DOHH2 (cell line): ENCODE measurements at regions not wholly inside any gene's neighbourhood (a gene's known extent, or its start where the extent isn't known, plus 50 kb on each side); places are given as distances from the start of the nearest gene placed in this dataset.

Experiments used
- EZH2phosphoT487 ChIP-seq: fragments of 200-600 bp; sonication (generic); IDR thresholded peaks from 2 replicates; pipeline ENCODE4 v1.6.1; 2017; ENCODE audit warnings: borderline replicate concordance, mild to moderate bottlenecking, antibody characterized with exemption, low read length, moderate library complexity, mixed read lengths
- TF ChIP-seq, protein P1 (sequence below): fragments of 200-600 bp; sonication (generic); IDR thresholded peaks from one replicate; pipeline ENCODE4 v1.5.1; 2014; ENCODE audit warnings: antibody characterized with exemption, mild to moderate bottlenecking, low read depth, low read length; ENCODE audit not compliant: poor library complexity, severe bottlenecking

DNA sequence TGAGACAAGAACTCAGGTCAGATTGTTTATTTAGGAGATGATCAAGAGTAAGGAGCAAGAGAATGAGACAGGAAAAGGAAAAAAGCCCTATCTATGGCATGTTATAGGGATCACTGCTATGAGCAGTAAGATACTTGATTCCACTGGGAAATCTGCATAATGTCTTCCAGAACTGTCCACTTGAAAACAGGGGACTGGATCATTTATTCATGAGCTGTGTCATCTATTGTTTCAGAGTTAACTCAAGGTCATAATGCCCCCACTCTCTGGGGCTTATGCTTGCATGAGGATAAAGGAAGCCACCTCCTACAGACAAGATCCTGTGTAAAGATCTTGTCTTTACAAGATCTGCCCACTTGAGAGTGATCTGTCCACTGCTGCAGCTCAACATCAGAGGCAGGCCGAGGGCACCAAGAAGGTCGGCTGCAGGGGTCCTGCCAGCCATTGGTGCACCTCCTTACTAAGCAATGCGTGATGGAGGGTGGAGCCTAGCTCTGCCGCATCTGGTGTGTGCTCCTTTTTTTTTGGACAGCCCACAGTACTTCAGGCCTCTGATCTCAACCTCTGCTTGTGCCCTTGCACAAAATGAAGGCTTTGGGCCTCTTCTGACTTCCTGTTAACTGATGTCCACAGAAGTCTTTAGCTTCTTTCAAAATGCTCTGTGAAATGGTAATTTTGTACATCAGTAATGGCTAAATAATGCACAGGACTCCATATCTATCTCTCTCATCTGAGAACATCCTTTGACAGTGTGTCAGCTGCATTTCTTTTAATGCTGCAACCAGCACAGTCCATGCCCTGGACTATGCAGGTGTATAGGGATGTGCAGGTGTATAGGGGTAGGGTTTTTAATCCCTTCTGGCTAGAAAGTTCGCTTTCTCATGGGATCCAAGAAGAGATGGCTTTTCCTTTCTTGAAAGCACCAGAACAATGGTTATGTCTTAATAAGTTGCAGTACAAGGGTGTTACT is 95.9 kb upstream of the TRPC3 start:
- TF ChIP-seq, protein P1, sequence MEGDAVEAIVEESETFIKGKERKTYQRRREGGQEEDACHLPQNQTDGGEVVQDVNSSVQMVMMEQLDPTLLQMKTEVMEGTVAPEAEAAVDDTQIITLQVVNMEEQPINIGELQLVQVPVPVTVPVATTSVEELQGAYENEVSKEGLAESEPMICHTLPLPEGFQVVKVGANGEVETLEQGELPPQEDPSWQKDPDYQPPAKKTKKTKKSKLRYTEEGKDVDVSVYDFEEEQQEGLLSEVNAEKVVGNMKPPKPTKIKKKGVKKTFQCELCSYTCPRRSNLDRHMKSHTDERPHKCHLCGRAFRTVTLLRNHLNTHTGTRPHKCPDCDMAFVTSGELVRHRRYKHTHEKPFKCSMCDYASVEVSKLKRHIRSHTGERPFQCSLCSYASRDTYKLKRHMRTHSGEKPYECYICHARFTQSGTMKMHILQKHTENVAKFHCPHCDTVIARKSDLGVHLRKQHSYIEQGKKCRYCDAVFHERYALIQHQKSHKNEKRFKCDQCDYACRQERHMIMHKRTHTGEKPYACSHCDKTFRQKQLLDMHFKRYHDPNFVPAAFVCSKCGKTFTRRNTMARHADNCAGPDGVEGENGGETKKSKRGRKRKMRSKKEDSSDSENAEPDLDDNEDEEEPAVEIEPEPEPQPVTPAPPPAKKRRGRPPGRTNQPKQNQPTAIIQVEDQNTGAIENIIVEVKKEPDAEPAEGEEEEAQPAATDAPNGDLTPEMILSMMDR: no peak
- no peak for TF ChIP-seq EZH2phosphoT487
